Caco-2 (cell line): ENCODE measurements at regions not wholly inside any gene's neighbourhood (a gene's known extent, or its start where the extent isn't known, plus 50 kb on each side); places are given as distances from the start of the nearest gene placed in this dataset.

Source experiments
- BruUV-seq: library from RNA; stranded (reverse); fragments of 400-500 nt; replicated peaks from 2 replicates; lab custom pipeline; 2021; lab: Mats Ljungman, UMichigan
- CTCF ChIA-PET: fragments of 300-600 bp; sonication (Branson Sonifier 250); formaldehyde crosslinking; loops from one replicate; lab custom pipeline; 2022; ENCODE audit warnings: antibody characterized with exemption; lab: Charles Lee
- POLR2A ChIA-PET: fragments of 300-600 bp; sonication (Branson Sonifier 250); formaldehyde crosslinking; loops from one replicate; lab custom pipeline; 2022; ENCODE audit warnings: antibody characterized with exemption; lab: Charles Lee
- DNase-seq, 2 experiments: peaks; one replicate each; pipeline versions ENCODE4 v3.0.0 to v3.0.0-alpha.2; 2020 to 2022
- H3K27me3 ChIP-seq: replicated peaks from 2 replicates; pipeline ENCODE4 v1.6.0; 2011; ENCODE audit warnings: low read length; ENCODE audit not compliant: control insufficient read depth, insufficient read depth
- H3K36me3 ChIP-seq: 2 replicates; pipeline ENCODE4 v1.5.1; 2011; ENCODE audit warnings: low read length; ENCODE audit not compliant: control insufficient read depth, insufficient read depth
- H3K4me1 ChIP-seq: fragments of 250-450 bp; sonication (Bioruptor Pico); 2 replicates; pipeline ENCODE4 v1.5.1; 2020; ENCODE audit warnings: mild to moderate bottlenecking
- H3K4me3 ChIP-seq: 2 replicates; pipeline ENCODE4 v1.5.1; 2011; ENCODE audit warnings: low read depth, mild to moderate bottlenecking, control low read depth, low read length
- H3K9me3 ChIP-seq: fragments of 250-450 bp; sonication (Bioruptor Pico); 2 replicates; pipeline ENCODE4 v1.5.1; 2020; ENCODE audit warnings: mild to moderate bottlenecking, moderate library complexity
- H3K27ac Mint-ChIP-seq: one replicate; pipeline ENCODE4 v1.8.0; 2022; ENCODE audit warnings: mixed read lengths; ENCODE audit not compliant: unreplicated experiment
- H3K27me3 Mint-ChIP-seq: one replicate; pipeline ENCODE4 v1.8.0; 2022; ENCODE audit warnings: mixed read lengths; ENCODE audit not compliant: insufficient read depth, unreplicated experiment
- H3K36me3 Mint-ChIP-seq: one replicate; pipeline ENCODE4 v1.8.0; 2022; ENCODE audit warnings: mild to moderate bottlenecking, mixed read lengths; ENCODE audit not compliant: insufficient read depth, unreplicated experiment
- H3K4me1 Mint-ChIP-seq: one replicate; pipeline ENCODE4 v1.8.0; 2022; ENCODE audit warnings: low read depth, mixed read lengths; ENCODE audit not compliant: unreplicated experiment
- H3K4me3 Mint-ChIP-seq: one replicate; pipeline ENCODE4 v1.8.0; 2022; ENCODE audit warnings: mild to moderate bottlenecking, moderate library complexity, mixed read lengths; ENCODE audit not compliant: unreplicated experiment
- H3K9me3 Mint-ChIP-seq: one replicate; pipeline ENCODE4 v1.8.0; 2022; ENCODE audit warnings: mixed read lengths; ENCODE audit not compliant: unreplicated experiment
- CTCF ChIP-seq, 2 experiments: fragments of 200-600 bp in 1 of 2; IDR thresholded peaks; 1 replicate in 1 of 2; 2 replicates in 1 of 2; pipeline versions ENCODE4 v1.5.1 to v1.8.0; 2011 to 2022; ENCODE audit warnings: antibody characterized with exemption in 1 of 2, control low read depth in 1 of 2, inconsistent platforms in 1 of 2, low read depth in 1 of 2, low read length in 1 of 2, mild to moderate bottlenecking in 1 of 2, moderate library complexity in 1 of 2; ENCODE audit not compliant: insufficient read depth in 1 of 2, severe bottlenecking in 1 of 2, unreplicated experiment in 1 of 2
- intact Hi-C: fragments of 100-400 bp; cut with micrococcal nuclease; formaldehyde crosslinking; loops from one replicate; pipeline ENCODE4 v1.10.0; 2022; ENCODE audit not compliant: unreplicated experiment

GRCh38 chr1:230534224-230534623, 108.1 kb upstream of the COG2 start:
- Histone ChIP-seq H3K9me3 (peaks cover 18% of the 10 kb centered on the region), H3K27me3 (no peaks in the 10 kb centered on the region), H3K36me3 (no peaks in the 10 kb centered on the region), H3K4me3 (no peak overlapping the region), H3K4me1 (no peaks in the 10 kb centered on the region)
- Mint-ChIP-seq H3K4me3 (no peak overlapping the region), H3K36me3 (no peaks in the 10 kb centered on the region), H3K9me3 (peaks cover 21% of the 10 kb centered on the region), H3K27me3 (no peaks in the 10 kb centered on the region), H3K27ac (no peak overlapping the region), H3K4me1 (no peaks in the 10 kb centered on the region)
- intact Hi-C loops, result no loop called here
- DNase-seq, result no peak
- no TSS peak for BruUV-seq
- ChIA-PET POLR2A (interaction anchor here (0.7 kb wide), 1 partner anchor 189 kb away, joined by 3 read pairs; no protein-coding TSS in a partner anchor), CTCF (no interaction called here)
- TF ChIP-seq CTCF (IDR thresholded peaks at IDR 0.05; ENCODE audit: insufficient read depth in 1 of 2, low read depth in 1 of 2, low read length in 1 of 2, severe bottlenecking in 1 of 2, unreplicated experiment in 1 of 2), result no peak

DNA sequence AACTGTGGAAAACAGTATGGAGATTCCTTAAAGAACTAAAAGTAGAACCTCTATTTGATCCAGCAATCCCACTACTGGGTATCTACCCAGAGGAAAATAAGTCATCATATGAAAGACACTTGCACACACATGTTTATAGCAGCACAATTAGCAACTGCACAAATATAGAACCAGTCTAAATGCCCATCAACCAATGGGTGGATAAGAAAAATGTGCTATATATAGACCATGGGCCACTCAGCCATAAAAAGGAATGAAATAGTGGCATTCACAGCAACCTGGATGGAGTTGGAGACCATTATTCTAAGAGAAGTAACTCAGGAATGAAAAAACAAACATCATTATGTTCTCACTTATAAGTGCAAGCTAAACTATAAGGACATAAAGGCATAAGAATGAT, 105.0 kb upstream of the PGBD5 start:
- peaks cover 18% of the 10 kb centered on the region for H3K9me3 ChIP-seq
- TF ChIP-seq CTCF (IDR thresholded peaks at IDR 0.05; ENCODE audit: insufficient read depth in 1 of 2, low read depth in 1 of 2, low read length in 1 of 2, severe bottlenecking in 1 of 2, unreplicated experiment in 1 of 2), result no peak
- no peak for DNase-seq
- intact Hi-C loops, result no loop called here
- Mint-ChIP-seq H3K27ac (no peak overlapping the region), H3K4me3 (no peak overlapping the region), H3K27me3 (no peaks in the 10 kb centered on the region), H3K4me1 (no peaks in the 10 kb centered on the region), H3K9me3 (peaks cover 21% of the 10 kb centered on the region), H3K36me3 (no peaks in the 10 kb centered on the region)
- no peak overlapping the region for H3K4me3 ChIP-seq
- no peaks in the 10 kb centered on the region for H3K36me3 ChIP-seq
- ChIA-PET CTCF (no interaction called here), POLR2A (no interaction called here)
- no peaks in the 10 kb centered on the region for H3K4me1 ChIP-seq
- no TSS peak for BruUV-seq
- H3K27me3 ChIP-seq, result no peaks in the 10 kb centered on the region

- Mint-ChIP-seq H3K36me3 (no peaks in the 10 kb centered on the region), H3K4me3 (no peak overlapping the region), H3K27ac (no peak overlapping the region), H3K4me1 (peaks cover 7% of the 10 kb centered on the region), H3K27me3 (peaks cover 6% of the 10 kb centered on the region), H3K9me3 (no peaks in the 10 kb centered on the region)
- DNase-seq, result no peak
- Histone ChIP-seq H3K36me3 (no peaks in the 10 kb centered on the region), H3K4me1 (no peaks in the 10 kb centered on the region), H3K9me3 (no peaks in the 10 kb centered on the region), H3K4me3 (no peak overlapping the region), H3K27me3 (no peaks in the 10 kb centered on the region)
- intact Hi-C loops, result no loop called here
- BruUV-seq, result no TSS peak
- ChIA-PET CTCF (no interaction called here), POLR2A (no interaction called here)
- no peak for TF ChIP-seq CTCF (IDR thresholded peaks at IDR 0.05; ENCODE audit: insufficient read depth in 1 of 2, low read depth in 1 of 2, low read length in 1 of 2, severe bottlenecking in 1 of 2, unreplicated experiment in 1 of 2)
Observed at GRCh38 chr1:230519246-230519645, 93.1 kb upstream of the PGBD5 start.
